Endometrium (tissue), 2 donors: ENCODE measurements at regions not wholly inside any gene's neighbourhood (a gene's known extent, or its start where the extent isn't known, plus 50 kb on each side); places are given as distances from the start of the nearest gene placed in this dataset.
"Not testable (repeated sequence)": the region's sequence is repeated elsewhere in the genome, so short reads cannot be mapped to it uniquely, and the experiment has no call there.

Source experiments
- FAIRE-seq: peaks from 2 replicates; lab custom pipeline; 2012; peaks lifted over from hg19 to GRCh38; lab: Jason Lieb, UNC
- donor health status: control.
- donor health status: control.

GRCh38 chr11:134944131-134944530, 532.1 kb upstream of the B3GAT1 start:
- no peak for FAIRE-seq

DNA sequence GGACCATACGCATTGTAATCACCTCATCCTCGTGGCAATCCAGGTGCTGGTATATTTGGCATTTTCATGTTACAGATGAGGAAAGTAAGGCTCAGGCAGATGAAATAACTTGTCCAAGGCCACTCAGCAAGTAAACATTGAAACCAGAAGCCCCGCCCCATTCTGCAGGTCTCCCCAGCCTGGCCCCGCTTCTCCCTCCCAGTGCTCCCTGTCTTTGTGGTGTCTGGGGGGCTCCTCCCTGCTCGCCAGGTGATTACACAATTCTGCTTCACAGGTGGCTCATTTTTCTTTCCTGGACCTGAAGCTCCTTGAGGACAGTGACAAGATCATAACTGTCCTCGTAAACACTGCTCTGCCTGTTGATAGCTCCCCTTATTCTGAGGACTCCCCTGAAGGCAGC, 531.5 kb upstream of the B3GAT1 start:
- no peak for FAIRE-seq

GRCh38 chr11:134942681-134943080, 530.6 kb upstream of the B3GAT1 start:
- no peak for FAIRE-seq

DNA sequence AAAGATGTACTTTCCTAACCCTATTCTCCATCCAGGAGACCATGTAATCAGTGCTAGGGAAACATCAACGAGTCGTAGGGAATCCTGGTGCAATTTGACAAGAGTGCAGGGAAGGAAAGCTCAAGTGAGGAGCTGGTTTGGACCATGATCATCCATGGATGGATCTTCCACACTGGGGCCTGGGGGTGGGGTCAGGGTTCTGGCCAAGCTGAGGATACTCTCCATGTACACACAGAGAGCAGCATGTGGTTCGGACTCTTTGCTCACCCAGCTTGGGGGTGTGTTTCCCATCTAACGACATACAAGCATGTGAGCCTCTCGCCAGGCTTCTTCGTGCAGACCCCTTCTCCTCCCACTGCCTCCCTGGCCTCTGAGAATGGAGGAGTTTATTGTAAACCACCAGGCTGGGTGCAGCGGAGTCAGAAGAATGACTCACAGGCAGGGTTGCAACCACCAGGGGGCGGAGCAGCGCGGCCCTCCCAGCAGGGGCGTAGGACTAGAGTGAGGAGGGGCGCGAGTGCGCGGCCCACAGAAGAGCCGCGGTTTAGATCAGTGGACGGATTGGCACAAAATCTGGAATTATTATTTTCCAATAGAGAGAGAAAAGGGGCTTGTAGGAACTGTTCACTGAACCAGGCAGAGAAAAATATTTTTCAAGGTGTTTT, 530.0 kb upstream of the B3GAT1 start:
- FAIRE-seq, result not testable (repeated sequence)

- no peak for FAIRE-seq
These were observed 529.3 kb upstream of the B3GAT1 start for GRCh38 chr11:134941326-134941725.

GRCh38 chr11:134940441-134941126, 528.5 kb upstream of the B3GAT1 start:
- no peak for FAIRE-seq

DNA sequence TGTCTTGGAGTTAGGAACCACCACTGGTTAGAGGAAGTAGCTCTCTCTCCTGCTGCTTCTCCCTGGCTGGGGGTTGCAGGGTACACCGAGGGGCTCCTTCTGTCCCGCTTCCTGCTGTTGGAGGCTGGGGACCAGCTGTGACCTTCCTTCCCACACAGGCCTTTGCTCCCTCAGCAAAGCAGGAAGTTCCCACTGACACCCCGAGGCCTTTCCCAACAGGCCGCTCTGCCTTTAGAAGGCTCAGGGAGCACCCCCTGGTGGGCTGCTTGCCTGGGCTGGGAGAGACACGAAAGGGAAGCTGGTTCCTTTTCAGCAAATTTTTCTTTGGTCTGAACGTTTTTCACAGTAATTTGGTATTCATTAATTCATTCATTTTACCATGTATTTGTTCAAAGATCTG, 527.9 kb upstream of the B3GAT1 start:
- no peak for FAIRE-seq

DNA sequence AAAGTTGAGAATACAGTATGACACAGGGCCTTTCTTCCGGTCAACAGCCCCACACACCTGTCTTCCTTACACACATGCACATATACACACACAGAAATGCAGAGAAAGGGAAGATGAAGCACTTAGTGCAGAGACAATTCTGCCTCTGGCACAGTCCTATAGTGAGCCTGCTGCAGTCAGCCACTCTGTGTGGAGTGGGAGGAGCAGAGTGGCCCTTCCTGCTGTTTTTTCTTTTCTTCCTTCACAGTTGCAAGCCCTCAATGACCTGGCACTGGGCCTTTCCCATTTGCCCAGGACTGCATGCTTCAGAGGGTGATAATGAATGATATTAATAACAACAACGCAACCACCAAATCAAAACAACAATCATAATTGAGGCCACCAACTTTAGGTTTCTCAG, 527.0 kb upstream of the B3GAT1 start:
- no peak for FAIRE-seq

GRCh38 chr11:134938212-134938611, 526.2 kb upstream of the B3GAT1 start:
- no peak for FAIRE-seq

DNA sequence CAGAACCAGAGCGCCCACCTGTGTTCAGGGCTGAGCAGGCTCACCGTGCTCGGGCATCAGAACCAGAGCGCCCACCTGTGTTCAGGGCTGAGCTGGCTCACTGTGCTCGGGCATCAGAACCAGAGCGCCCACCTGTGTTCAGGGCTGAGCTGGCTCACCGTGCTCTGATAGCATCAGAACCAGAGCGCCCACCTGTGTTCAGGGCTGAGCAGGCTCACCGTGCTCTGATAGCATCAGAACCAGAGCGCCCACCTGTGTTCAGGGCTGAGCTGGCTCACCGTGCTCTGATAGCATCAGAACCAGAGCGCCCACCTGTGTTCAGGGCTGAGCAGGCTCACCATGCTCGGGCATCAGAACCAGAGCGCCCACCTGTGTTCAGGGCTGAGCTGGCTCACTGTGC, 525.2 kb upstream of the B3GAT1 start:
- not testable (repeated sequence) for FAIRE-seq

DNA sequence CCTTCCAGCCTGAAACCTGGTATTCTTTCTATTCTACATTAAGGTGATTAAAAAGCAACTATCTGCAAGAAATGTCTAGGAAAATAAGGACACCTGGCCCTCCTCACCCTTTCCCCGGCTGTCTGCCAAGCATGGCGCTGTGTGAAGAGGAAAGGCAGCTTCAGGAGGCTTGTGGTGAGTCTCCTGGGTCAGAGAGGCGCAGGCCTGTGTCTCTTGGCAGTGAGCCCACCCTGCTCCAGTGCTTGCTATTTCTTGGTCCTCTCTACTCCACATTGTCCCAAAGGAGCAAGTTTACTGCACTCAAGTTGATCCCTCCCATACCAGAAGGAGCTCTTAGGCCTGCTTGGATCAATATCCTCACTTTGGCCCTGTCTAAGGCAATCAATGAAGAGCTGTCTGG, 520.7 kb upstream of the B3GAT1 start:
- no peak for FAIRE-seq

DNA sequence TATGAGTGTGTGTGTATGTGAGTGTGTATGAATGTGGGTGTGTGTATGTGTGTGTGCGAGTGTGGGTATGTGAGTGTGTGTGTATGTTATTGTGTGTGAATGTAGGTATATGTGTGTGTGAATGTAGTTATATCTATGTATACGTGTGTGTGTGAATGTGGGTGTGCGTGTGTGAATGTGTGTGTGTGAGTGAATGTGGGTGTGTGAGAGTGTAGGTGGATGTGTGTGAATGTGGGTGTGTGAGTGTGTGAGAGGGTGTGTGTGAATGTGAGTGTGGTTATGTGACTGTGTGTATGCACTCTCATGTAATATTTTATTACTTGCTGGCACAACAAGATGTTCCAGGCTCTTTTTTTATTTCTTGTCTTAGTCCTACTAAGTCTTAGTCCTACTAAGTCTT, 513.4 kb upstream of the B3GAT1 start:
- no peak for FAIRE-seq

DNA sequence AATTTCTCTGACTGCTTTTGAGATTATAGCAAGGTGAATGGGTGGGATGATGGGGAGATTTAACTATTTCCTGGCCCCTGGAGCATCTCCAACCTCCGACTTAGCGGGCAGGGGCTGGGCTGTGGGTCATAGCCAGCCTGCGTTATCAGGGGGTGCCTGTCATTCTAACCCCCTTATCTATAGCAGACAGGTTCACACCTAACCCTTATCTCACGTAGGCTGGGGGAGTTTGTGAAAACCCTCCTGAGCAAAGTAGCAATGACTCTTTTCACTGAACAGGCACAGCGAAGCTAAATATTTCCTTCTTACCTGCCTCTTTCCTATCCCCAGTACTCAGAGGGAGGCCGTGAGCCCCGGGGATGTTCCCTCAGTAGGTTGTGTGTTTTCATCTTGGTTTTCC, 511.4 kb upstream of the B3GAT1 start:
- FAIRE-seq, result no peak

- FAIRE-seq, result no peak
These were observed 509.9 kb upstream of the B3GAT1 start for GRCh38 chr11:134921938-134922337.

DNA sequence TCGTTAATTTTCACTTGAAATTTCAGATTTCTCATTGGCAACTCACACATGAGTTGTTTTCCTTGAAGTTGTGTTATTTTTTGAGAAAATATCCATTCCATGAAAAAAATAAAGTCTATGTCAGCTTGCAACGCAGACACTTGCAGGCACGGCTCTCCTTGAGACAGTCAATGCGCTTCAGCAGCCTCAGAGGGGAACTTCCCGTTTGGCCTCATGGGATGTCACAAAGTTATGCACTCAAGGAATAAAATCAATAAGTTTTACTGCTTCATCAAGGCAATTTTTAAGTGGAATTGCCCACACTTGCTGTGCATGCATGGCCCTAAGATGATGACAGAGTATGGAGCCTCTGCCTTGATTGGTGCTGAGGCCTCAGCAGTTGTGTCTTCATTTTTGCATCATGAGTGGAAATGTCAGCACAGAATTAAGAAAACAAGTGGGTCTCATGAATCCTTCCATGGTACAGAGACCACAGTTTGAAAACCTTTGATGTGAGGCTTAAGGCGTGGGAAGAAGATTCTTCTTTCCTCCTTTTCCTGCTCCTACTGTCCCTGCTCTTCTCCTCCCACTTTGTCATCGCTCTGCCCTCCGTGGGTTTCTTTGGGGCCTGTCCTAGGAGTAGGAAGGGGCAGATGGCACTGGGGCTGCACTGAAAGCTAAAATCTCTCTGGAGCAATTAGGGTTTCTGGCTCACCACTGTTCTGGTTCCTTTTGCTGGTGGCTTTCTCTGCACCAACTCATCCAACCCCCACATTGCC, 509.0 kb upstream of the B3GAT1 start:
- no peak for FAIRE-seq

- FAIRE-seq, result no peak
These were observed 504.6 kb upstream of the B3GAT1 start for GRCh38 chr11:134916421-134917213.

DNA sequence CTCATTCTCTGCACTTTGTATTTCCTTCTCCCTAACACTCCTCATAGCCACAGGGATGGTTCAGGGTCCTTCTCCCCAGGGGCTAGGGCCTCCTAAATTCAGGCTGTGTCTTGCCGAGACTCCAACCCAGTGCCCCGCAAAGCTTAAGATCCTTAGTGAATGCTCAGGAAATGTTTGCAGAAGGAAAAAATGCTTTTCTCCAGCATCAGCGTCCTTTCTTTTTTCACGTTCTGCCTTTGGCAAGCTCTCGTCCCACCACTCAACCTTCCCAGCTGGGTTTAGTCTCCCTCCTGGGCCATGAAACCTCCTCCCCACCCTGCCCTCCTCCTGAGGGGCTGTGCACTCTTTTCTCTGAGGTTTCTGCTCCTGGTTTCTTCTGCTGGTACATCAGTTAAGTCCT, 503.8 kb upstream of the B3GAT1 start:
- no peak for FAIRE-seq

DNA sequence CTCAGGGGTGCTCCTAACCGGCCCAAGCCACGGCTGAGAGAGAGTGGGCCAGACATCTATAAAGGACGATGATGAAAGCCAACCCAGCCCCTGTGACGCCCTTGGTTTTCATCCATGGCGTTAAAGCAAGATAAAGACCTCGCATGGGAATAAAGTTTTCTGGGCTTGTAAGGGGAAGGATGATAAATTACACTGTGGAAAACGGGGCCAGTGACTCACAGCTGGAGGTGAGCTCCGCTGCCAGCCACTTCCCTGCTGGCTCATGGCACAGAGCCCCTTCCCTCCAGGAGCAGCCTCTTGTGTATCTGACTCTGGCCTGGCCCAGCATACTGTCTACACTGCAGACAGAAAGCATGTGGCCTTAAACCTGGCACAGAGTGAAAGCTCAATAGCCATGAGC, 503.2 kb upstream of the B3GAT1 start:
- FAIRE-seq, result no peak

DNA sequence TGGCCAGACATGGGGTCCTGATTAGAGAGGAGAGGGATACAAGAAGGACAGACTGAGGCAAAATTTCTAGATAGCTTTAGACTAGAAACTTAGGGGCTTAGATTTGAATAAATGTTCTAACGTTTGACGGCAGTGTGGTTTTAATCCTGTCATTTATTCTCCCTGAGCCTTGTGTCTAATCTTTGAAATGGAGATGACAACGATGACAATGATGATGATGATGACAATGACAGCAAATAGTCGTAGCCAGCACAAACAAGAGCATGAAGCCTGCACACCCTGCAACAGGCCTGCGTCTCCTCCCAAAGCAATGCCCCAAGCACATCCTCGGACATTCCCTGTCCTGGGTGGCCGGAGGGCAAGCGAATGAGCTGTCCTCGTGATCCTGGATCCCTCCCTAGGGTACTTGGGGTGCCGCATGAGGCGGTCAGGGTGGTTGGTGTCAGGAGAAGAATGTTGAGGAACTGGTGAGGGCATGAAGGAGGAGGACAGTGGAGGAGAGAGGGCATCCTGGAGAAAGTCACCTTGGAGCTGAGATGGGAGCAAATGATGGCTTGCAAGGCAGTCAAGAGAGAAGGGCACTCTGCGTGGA, 502.1 kb upstream of the B3GAT1 start:
- no peak for FAIRE-seq

DNA sequence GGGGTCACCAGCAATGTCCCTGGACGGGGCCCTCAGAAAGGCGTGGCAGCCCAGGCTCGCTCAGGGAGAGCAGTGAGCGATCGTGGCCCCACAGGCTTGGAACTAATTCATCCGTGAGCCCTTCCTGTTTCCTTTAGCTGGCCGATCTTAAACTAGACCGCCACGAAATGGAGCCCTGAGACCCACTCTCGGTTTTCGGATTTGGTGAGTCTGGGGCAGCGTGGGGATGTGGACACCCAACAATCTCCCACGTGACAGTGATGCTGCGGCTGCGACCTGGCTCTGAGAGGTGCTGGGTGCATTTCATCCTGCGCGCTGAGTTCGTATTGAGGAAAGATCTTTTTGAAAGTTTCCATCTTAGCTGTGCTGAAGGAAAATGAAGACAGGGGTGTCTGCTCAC, 501.3 kb upstream of the B3GAT1 start:
- no peak for FAIRE-seq

DNA sequence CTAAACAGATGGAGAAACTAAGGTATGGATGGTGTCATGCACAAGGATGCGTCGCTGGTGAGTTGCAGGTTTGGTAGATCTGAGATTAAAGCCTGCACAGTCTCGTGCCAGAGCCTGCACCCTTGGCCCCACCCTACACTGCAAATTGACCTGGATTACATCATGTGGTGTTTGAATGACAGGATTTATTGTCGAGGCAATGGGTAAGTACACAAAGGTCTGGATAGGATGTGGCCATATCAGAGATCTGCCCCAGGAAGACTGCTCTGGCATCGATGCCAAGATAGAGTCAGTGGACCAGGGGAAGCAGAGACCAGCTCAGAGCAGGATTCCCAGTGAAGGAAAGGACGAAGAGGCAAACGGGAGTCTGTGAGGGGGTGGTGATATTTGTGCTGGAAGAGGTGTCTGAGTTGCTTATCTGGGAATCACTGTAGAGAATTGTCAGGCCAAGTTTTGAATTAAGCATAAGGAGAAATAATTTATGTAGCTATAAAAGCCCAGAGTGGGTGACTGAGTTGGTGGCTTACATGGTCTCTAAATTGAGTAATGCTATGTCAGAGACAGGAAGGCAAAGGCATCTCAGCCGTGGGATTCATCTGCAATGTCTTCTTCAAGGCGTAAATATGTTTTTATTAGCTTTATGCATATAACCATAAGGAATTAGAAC, 499.6 kb upstream of the B3GAT1 start:
- FAIRE-seq, result no peak

DNA sequence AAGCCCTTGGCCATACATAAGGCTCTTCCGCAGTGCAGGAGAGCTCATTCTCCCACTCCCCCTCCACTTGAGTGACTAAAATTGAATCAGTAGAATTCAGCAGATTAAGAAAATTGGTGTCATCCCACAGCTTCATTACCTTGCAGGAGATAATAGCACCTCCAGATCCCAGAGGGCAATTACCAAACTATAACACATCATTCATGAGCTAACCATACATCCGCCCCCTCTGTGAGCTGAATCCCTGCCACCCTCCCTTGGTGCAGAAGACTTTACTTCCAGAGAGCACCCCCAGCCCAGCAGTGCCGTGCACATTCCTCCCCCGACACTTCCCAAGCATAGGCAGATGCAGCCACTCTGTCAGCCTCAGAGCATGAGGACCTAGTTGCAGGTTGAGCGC, 496.5 kb upstream of the B3GAT1 start:
- FAIRE-seq, result no peak
